Thymus (tissue), 11 donors: ENCODE measurements at regions not wholly inside any gene's neighbourhood (a gene's known extent, or its start where the extent isn't known, plus 50 kb on each side); places are given as distances from the start of the nearest gene placed in this dataset.
"Not testable (repeated sequence)": the region's sequence is repeated elsewhere in the genome, so short reads cannot be mapped to it uniquely, and the experiment has no call there.

Experiments
- DNase-seq, 9 donors: peaks; one replicate each; pipeline ENCODE4 v3.0.0-alpha.2; 2013; ENCODE audit warnings: low spot score in 9 of 9, low read depth in 6 of 9, missing footprints in 1 of 9
- H3K27ac ChIP-seq, 2 donors: one replicate each; pipeline ENCODE4 v1.5.1; 2013; ENCODE audit warnings: control low read depth in 1 of 2, low read depth in 1 of 2, low read length in 1 of 2, mild to moderate bottlenecking in 1 of 2, moderate library complexity in 1 of 2
- H3K27me3 ChIP-seq, 2 donors: one replicate each; pipeline ENCODE4 v1.5.1; 2013; ENCODE audit warnings: low read length in 1 of 2; ENCODE audit not compliant: control insufficient read depth in 2 of 2, insufficient read depth in 1 of 2
- H3K36me3 ChIP-seq, 2 donors: one replicate each; pipeline ENCODE4 v1.5.1; 2013; ENCODE audit warnings: low read length in 1 of 2, mild to moderate bottlenecking in 1 of 2, moderate library complexity in 1 of 2; ENCODE audit not compliant: control insufficient read depth in 2 of 2, insufficient read depth in 2 of 2
- H3K4me1 ChIP-seq, 2 donors: one replicate each; pipeline ENCODE4 v1.5.1; 2013; ENCODE audit warnings: low read length in 2 of 2; ENCODE audit not compliant: control insufficient read depth in 2 of 2, insufficient read depth in 2 of 2
- H3K4me3 ChIP-seq, 2 donors: one replicate each; pipeline ENCODE4 v1.5.1; 2013; ENCODE audit warnings: low read length in 2 of 2, control low read depth in 1 of 2, mild to moderate bottlenecking in 1 of 2
- H3K9me3 ChIP-seq, 2 donors: one replicate each; pipeline ENCODE4 v1.5.1; 2013; ENCODE audit warnings: low read length in 1 of 2, mild to moderate bottlenecking in 1 of 2; ENCODE audit not compliant: control insufficient read depth in 2 of 2, insufficient read depth in 1 of 2
- WGBS: extraction: QIAGEN DNeasy Blood & Tissue Kit; methylation state at CpG from one replicate; pipeline ENCODE4 v1.1.7; 2013; 5-methylcytosine and 5-hydroxymethylcytosine counted together
- donor health status: healthy.

- no peaks in the 10 kb centered on the region for H3K36me3 ChIP-seq
- WGBS: 97% methylated on average over 4 of the region's 4 CpGs
These were observed 63.3 kb upstream of the ACTR3 start for GRCh38 chr2:113826346-113827285.

GRCh38 chr2:113823716-113824595 lies 65.9 kb upstream of the ACTR3 start:
- WGBS: 80% methylated on average over 4 of the region's 4 CpGs
- DNase-seq: no peak

More at GRCh38 chr2:113826346-113827285, 63.3 kb upstream of the ACTR3 start:
- no peaks in the 10 kb centered on the region for H3K4me1 ChIP-seq
- no peak for DNase-seq
- H3K4me3 ChIP-seq: no peak overlapping the region
- H3K27ac ChIP-seq: no peak overlapping the region
- H3K9me3 ChIP-seq: no peaks in the 10 kb centered on the region
- H3K27me3 ChIP-seq: no peaks in the 10 kb centered on the region

GRCh38 chr2:113822087-113822815 lies 65.8 kb upstream of the SLC35F5 start:
- Histone ChIP-seq H3K27me3 (no peaks in the 10 kb centered on the region), H3K4me1 (no peaks in the 10 kb centered on the region), H3K27ac (no peak overlapping the region), H3K36me3 (no peaks in the 10 kb centered on the region), H3K9me3 (no peaks in the 10 kb centered on the region), H3K4me3 (no peak overlapping the region)
- WGBS: 93% methylated on average over 7 of the region's 7 CpGs
- DNase-seq: no peak

More at GRCh38 chr2:113823716-113824595, 65.9 kb upstream of the ACTR3 start:
- H3K27ac ChIP-seq: no peak overlapping the region
- H3K27me3 ChIP-seq: no peaks in the 10 kb centered on the region
- no peaks in the 10 kb centered on the region for H3K9me3 ChIP-seq
- H3K4me3 ChIP-seq: no peak overlapping the region
- no peaks in the 10 kb centered on the region for H3K4me1 ChIP-seq
- no peaks in the 10 kb centered on the region for H3K36me3 ChIP-seq

GRCh38 chr2:113818382-113818951 lies 62.0 kb upstream of the SLC35F5 start:
- WGBS: 85% methylated on average over 10 of the region's 10 CpGs
- no peaks in the 10 kb centered on the region for H3K36me3 ChIP-seq
- DNase-seq: peak in 2 of 9 donors; percentile 6 to 18
- no peak overlapping the region for H3K27ac ChIP-seq
- H3K4me3 ChIP-seq: no peak overlapping the region
- H3K27me3 ChIP-seq: no peaks in the 10 kb centered on the region
- no peaks in the 10 kb centered on the region for H3K9me3 ChIP-seq
- no peaks in the 10 kb centered on the region for H3K4me1 ChIP-seq

DNA sequence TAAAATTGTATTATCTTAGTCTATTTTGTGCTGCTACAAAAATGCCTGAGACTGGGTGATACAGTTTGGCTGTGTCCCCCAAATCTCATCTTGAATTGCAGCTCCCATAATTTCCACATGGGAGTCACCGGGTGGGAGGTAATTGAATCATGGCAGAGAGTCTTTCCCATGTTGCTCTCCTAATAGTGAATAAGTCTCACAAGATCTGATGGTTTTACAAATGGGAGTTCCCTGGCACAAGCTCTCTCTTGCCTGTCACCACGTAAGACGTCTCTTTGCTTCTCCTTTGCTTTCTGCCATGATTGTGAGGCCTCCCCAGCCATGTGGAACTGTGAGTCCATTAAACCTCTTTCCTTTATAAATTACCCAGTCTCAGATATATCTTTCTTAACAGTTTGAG lies 57.0 kb upstream of the SLC35F5 start:
- H3K4me1 ChIP-seq, H3K36me3 ChIP-seq, H3K4me3 ChIP-seq, H3K27me3 ChIP-seq, H3K27ac ChIP-seq, DNase-seq, H3K9me3 ChIP-seq: not testable (repeated sequence)
- WGBS: 99% methylated on average over 3 of the region's 3 CpGs

- H3K36me3 ChIP-seq: no peaks in the 10 kb centered on the region
- WGBS: 91% methylated on average over 4 of the region's 4 CpGs
- no peak overlapping the region for H3K27ac ChIP-seq
- no peaks in the 10 kb centered on the region for H3K27me3 ChIP-seq
- H3K9me3 ChIP-seq: no peaks in the 10 kb centered on the region
- DNase-seq: no peak
- H3K4me1 ChIP-seq: no peaks in the 10 kb centered on the region
- H3K4me3 ChIP-seq: no peak overlapping the region
These were observed 55.8 kb upstream of the SLC35F5 start for GRCh38 chr2:113812204-113812603.

GRCh38 chr2:113809076-113809736 lies 52.8 kb upstream of the SLC35F5 start:
- WGBS: 97% methylated on average over 5 of the region's 5 CpGs
- no peaks in the 10 kb centered on the region for H3K4me1 ChIP-seq
- DNase-seq: no peak
- no peaks in the 10 kb centered on the region for H3K9me3 ChIP-seq
- no peak overlapping the region for H3K4me3 ChIP-seq
- no peak overlapping the region for H3K27ac ChIP-seq
- no peaks in the 10 kb centered on the region for H3K27me3 ChIP-seq
- no peaks in the 10 kb centered on the region for H3K36me3 ChIP-seq

DNA sequence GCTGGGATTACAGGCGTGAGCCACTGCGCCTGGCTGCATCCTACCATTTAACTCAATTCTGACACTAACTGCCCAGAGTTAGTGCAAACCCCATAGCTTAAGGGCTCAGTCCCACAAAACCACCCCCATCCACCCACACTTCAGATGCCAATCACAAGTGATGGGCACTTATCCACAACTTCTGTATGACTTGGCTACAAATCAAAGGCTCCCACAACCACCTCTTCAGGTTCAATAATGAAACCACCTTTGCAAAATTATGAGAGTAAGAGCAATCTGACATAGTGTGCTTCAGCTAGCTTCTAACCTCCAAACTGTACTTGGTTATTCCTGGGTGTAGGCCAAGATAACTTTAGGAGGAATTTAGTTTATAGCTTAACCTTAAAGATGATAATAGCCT lies 51.3 kb upstream of the SLC35F5 start:
- DNase-seq: no peak
- Histone ChIP-seq H3K4me3 (no peak overlapping the region), H3K9me3 (no peaks in the 10 kb centered on the region), H3K27ac (no peak overlapping the region), H3K4me1 (no peaks in the 10 kb centered on the region), H3K36me3 (no peaks in the 10 kb centered on the region), H3K27me3 (no peaks in the 10 kb centered on the region)
- over 99% methylated on average over 2 of the region's 2 CpGs for WGBS
